ENCODE measurements at regions not wholly inside any gene's neighbourhood (a gene's known extent, or its start where the extent isn't known, plus 50 kb on each side); places are given as distances from the start of the nearest gene placed in this dataset.
"Not testable (repeated sequence)": the region's sequence is repeated elsewhere in the genome, so short reads cannot be mapped to it uniquely, and the experiment has no call there.

GRCh38 chr13:85601526-85601925, 197.7 kb downstream of the SLITRK6 start:
- FAIRE-seq, result no peak

DNA sequence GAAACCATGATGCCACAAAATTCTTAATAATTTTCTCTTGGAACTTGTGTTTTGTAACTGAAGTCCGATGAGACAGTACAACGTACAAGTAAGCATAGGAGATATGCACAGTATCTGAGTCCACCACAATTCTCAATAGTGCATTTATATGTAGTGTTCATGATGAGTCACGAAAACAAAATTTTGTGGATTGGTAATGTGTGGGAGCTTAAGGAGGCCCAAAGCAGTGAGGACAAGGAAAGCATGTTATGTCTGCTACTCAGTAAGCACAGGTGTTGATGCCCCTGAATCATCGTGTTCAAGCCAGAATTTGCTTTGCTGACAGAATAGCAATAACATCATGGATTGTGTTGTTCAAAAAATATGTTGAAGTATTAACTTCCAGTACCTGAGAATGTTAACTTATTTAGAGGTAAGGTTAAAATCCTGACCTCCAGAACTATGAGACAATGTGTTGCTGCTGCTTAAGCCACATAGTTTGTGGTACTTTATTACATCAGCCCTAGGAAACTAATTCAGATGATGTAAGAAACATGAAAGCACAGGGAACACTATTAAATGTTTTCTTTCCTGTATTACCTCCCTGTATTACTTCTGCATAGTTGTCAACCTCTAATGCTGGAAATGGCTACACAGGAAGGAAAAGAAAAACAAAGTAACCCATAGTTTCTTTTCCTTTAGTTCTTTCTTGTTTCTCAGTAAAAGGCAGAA, 201.3 kb downstream of the SLITRK6 start:
- FAIRE-seq, result no peak

DNA sequence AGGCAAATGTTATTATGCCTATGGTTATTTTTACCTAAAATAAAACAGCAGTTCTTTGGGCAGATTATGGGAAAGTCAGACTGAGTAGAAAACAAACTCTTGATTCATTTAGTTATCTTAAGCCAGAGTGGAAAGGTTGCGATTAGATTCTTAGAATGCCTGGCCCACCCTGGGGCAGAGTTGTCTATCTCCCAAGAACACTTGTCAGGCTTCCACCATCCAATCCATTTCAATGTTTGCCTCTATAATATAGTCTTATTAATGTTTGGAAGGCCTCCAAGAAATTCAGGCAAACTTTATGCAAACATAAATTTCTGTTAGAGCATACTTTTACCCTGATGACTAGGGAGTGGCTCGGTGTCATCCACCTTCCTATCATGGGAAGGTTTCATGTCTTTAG, 207.0 kb downstream of the SLITRK6 start:
- no peak for FAIRE-seq

- FAIRE-seq, result no peak
Observed at GRCh38 chr13:85590231-85590931, 208.8 kb downstream of the SLITRK6 start.

- no peak for FAIRE-seq
Observed at GRCh38 chr13:85589021-85589420, 210.2 kb downstream of the SLITRK6 start.

- no peak for FAIRE-seq
Observed at GRCh38 chr13:85588359-85588758, 210.9 kb downstream of the SLITRK6 start.

GRCh38 chr13:85586856-85587255, 212.4 kb downstream of the SLITRK6 start:
- FAIRE-seq, result no peak

DNA sequence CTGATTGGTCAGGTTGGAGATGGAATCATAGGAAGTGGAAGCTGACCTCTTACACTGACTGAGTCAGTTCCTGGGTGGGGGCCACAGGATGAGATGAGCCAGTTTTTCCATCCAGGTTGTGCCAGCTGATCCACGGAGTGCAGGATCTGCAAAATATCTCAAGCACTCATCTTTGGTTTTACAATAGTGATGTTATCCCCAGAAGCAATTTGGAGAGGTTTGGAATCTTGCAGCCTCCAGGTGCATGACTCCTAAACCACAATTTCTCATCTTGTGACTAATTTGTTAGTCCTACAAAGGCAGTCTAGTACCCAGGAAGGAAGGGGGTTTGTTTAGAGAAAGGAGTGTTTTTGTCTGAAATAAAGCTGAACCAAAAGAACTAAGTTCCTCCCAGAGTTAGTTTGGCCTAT, 212.8 kb downstream of the SLITRK6 start:
- FAIRE-seq, result no peak

DNA sequence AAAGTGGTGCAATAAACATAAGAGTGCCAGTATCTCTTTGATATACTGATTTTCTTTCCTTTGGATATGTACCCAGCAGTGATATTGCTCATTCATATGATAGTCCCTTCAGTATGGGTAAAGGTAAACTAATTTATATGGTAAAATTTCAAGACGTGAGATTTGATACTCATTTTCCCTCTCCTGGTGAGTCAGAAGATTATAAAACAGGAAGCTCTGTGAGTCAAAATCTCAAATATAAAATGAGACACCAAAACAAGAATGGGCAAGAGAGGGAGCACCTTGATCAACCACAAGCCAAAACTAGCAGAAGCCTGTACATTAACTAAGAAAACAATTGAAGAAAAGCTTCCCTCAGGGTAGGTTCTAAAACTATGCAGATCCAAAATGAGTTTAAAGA, 216.3 kb downstream of the SLITRK6 start:
- no peak for FAIRE-seq

DNA sequence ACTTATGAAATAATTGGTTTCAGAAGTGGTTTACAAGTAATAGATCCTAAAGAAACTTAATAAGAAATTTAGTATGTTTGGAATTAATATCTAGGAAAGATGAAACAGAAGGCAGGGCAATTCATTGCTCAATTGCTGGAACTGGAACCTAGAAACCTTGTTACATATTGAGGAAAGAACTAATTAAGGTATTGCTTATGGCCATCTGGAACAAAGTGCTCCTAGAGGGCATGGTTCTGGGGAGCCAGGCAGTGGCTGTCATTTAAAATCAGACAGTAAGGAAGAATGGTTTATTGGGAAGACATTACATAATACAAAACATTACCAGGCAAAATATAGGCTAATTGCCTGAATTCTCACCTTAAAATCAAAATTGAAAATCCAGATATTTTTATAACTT, 224.1 kb downstream of the SLITRK6 start:
- no peak for FAIRE-seq

DNA sequence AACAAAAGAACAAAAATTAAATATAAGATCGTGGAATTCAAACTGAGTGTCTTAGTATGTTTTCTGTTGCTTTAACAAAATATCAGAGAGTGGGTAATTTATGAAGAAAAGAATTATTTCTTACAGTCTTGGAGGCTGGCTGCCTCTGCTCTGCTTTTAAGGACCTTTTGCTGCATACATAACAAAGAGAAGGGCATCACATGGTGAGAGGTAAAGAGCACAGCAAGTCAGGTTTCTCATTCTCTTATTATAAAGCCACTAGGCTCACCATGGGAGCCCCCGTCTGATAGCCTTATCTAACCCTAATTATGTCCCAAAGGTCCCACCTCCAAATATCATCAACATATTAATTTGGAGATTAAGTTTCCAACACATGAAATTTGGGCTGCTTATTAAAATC, 231.3 kb downstream of the SLITRK6 start:
- FAIRE-seq, result no peak

DNA sequence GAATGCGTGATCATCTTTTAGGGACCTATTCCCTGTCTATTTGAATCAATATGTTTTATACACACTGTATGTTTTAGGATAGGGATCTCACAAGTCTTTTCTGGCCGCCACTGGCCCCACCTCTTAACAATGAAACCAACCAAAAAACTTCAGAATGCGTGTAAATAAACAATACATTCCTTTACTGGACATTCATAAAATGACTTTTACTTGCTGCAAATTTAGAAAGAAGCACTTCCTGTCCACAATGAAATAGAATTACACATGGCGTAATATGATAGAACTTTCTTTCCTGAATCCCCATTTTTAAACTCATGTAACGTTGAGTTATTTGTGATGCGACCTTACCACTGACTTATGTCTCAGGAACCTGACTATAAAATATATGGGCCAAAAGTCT, 233.6 kb downstream of the SLITRK6 start:
- FAIRE-seq, result peak; percentile 92

- FAIRE-seq, result no peak
Observed at GRCh38 chr13:85564598-85564997, 234.6 kb downstream of the SLITRK6 start.

DNA sequence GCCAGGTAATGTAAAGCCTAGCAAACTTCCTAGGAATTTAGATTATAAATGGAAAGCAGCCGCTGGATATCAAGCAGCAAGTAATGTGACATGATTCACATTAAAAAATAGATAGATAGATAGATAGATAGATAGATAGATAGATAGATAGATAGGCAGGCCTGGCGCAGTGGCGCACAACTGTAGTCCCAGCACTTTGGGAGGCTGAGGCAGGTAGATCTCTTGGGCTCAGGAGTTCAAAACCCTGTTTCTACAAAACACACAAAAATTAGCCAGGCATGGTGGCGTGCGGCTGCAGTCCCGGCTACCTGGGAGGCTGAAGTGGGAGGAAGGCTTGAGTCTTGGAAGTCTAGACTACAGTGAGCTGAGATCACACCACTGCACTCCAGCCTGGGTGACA, 236.9 kb downstream of the SLITRK6 start:
- FAIRE-seq, result no peak

DNA sequence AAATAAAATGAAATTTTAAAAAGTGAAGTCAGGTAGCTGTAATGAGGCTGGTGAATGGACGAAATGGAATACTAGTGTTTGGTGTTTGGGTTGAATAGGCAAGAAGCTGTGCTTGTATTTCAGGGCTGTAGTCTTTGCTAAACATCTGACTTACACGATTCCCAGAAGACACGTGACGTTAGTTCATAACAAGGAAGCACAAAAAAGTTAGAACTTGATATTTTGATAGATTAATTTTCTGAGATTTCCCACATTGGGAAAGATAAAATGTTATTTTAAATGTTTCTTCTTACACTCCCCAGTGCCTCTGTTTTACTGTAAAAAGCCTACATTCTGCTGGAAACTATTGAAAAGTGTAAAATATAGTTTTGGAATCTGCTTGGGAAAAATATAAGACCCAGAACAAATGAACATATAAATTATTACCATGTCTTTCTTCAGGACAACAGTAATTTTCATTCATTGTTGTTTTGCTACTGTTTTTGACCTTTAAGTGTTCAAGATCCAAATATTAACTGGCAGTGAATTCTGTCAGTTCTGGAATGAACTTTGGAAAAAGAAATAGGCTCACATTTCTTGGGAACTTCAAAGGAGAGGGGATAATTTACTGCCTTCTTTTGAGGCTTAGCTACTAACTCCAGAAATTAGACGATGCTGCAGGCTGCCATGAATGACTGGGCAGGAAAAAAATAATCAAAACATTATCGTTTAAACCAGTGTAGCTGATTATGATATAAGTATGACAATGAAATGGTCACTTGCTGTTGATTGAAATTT, 241.3 kb downstream of the SLITRK6 start:
- FAIRE-seq, result no peak

- FAIRE-seq, result no peak
Observed at GRCh38 chr13:85551012-85551411, 248.2 kb downstream of the SLITRK6 start.

GRCh38 chr13:85549819-85550218, 249.4 kb downstream of the SLITRK6 start:
- FAIRE-seq, result no peak

DNA sequence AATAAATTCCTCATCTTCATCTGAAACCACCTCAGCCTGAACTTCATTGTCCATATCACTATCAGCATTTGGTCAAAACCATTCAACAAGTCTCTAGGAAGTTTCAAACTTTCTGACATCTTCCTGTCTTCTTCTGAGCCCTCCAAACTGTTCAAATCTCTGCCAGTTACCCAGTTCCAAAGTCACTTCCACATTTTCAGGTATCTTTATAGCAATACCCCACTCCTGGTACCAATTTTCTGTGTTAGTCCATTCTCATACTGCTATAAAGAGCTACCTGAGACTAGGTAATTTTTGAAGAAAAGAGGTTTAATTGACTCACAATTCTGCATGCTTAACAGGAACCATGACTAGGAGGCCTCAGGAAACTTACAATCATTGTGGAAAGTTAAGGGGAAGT, 250.4 kb downstream of the SLITRK6 start:
- not testable (repeated sequence) for FAIRE-seq

DNA sequence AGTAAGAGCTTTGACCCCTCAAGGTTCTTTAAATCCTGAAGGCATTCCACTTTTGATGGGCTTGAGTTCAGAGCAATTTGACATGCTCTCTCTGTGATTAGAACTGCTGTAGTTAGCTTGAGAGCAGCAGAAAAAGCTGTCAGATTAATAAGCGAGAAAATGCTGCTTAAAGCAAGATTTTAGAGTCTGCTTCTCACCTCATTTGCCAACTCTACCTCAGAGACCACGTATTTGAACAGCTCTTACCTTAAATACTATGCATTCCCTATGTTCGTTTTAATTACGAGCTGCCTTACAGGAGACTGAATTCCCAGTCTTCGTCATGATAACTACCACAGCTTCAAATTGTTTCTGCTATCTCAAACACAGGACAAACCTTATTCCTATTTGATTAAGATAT, 253.4 kb downstream of the SLITRK6 start:
- FAIRE-seq, result no peak

DNA sequence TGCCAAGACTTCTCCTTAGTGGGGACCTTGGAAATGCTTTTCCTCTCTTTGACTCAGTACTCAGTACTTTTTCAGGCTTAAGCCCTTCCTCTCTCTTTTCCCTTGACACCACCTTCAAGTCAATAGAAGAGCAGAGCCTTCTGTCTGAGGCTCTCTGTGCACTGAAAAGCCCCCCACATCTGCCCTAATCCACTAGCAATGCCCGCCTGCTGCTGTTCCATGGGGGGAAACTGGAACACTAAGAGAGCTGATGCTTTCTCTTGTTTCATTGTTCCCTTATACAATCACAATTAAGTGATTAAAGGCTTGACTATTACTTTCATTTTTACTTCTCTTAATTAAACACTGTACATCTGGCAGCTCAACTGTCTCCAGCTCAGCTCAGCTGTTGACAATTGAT, 254.5 kb downstream of the SLITRK6 start:
- FAIRE-seq, result no peak

DNA sequence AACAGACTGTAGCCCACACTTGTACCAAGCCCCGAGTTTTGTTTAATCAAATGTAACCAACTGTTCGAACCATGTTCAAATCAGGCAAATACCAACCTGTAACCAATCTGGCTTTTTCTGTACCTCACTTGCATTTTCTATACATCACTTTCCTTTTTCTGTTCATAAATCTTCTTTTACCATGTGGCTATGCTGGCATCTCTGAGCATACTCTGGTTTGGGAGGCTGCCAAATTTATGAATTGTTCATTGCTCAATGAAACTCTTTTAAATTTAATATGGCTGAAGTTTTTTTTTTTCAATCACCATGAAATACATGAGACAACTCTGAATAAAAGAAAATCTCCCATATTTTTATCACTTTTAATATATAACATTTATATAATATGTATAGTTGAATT, 256.1 kb downstream of the SLITRK6 start:
- FAIRE-seq, result no peak

GRCh38 chr13:85541476-85541875, 257.7 kb downstream of the SLITRK6 start:
- no peak for FAIRE-seq

DNA sequence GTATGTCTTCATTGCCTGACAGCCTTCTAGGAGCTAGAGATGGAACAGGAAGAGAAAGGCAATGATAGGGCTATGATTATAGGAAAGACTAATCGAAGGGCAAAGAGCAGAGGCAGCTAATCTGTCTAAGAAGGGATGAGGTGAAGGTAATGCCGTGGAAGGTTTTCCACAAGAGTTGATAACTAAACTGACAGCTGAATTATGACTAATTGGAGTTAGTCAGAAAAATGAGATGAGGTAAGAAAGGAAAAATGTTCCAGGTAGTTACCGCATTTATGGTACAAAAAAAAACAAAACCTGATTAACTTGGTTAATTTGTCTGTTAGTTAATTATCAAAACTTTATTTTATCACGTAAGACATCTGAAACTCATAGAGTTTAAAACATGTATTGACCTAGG, 260.3 kb downstream of the SLITRK6 start:
- FAIRE-seq, result no peak

DNA sequence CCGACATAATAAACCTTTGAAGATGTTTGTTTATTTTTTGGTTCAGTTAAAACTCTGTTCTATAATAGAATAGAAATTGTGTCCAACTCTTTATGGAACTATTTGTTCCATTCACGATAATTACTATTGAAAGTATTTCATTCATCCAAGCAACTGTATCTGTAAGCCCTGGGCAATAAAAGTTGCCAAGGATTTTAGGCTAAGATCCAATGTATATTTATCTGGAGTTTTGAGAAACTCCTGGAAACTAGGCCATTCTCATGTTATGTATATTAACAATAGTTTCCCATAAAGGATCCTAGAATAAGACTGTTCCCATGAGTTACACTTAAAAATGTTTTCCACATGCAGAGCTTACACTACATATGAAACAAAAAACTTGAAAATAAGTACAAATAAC, 261.6 kb downstream of the SLITRK6 start:
- no peak for FAIRE-seq
